ENCODE measurements at regions not wholly inside any gene's neighbourhood (a gene's known extent, or its start where the extent isn't known, plus 50 kb on each side); places are given as distances from the start of the nearest gene placed in this dataset.

DNA sequence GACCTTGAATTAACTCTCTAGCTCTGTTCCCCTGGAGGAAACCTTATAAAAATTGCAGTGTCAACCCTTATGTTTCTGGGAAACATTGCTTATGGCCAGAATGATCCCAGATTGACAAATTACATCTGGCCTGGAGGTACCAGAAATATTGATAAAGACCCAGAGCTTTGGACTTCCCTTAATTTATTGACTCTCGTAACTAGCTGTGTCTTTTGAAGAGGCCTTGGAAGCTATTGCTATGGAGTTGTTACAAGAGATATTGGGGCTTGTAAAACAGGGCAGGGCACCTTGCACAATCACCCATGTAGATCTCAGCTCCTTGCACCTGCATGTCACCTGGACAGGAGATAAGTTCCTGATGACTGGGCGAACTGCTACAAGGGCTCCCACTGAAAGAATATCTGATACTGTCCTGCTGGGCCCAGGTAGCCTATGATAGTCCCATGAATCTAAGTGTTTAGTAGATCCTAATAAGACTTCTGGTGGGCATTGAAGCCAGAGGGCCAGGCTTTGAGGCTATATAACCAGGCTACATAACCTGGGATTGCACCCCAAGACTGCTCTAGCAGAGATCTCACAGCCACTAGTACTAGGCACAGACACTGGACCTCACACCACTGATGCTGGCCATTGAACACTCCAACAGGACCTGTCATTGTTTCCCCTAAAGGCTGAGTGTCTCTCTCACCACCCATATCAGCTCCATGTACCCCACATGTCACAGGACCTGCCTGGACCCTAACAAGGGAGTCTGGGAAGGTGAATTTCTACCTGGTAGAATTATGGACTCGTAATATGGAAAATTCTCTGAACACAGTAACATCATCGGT, 135.7 kb upstream of the PWP1 start:
- TF ChIP-seq, protein P1, sequence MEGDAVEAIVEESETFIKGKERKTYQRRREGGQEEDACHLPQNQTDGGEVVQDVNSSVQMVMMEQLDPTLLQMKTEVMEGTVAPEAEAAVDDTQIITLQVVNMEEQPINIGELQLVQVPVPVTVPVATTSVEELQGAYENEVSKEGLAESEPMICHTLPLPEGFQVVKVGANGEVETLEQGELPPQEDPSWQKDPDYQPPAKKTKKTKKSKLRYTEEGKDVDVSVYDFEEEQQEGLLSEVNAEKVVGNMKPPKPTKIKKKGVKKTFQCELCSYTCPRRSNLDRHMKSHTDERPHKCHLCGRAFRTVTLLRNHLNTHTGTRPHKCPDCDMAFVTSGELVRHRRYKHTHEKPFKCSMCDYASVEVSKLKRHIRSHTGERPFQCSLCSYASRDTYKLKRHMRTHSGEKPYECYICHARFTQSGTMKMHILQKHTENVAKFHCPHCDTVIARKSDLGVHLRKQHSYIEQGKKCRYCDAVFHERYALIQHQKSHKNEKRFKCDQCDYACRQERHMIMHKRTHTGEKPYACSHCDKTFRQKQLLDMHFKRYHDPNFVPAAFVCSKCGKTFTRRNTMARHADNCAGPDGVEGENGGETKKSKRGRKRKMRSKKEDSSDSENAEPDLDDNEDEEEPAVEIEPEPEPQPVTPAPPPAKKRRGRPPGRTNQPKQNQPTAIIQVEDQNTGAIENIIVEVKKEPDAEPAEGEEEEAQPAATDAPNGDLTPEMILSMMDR (IDR thresholded peaks at IDR 0.05; ENCODE audit: insufficient read depth, low read length, poor library complexity, severe bottlenecking): no peak
- no peak for TF ChIP-seq EZH2phosphoT487 (conservative IDR thresholded peaks at IDR 0.05; ENCODE audit: low read length)

Data from SU-DHL-6 (cell line).